Upper lobe of right lung (tissue), 1 donor: ENCODE measurements at regions not wholly inside any gene's neighbourhood (a gene's known extent, or its start where the extent isn't known, plus 50 kb on each side); places are given as distances from the start of the nearest gene placed in this dataset.

Experiments used
- ATAC-seq: fragments of 200-7000 bp; cut with Tn5 transposase; one replicate; pipeline ENCODE4 v1.9.1; 2020; ENCODE audit warnings: mild to moderate bottlenecking, moderate library complexity
- DNase-seq: peaks from one replicate; pipeline ENCODE4 v3.0.0-alpha.2; 2020
- H3K27ac ChIP-seq: fragments of 200-600 bp; one replicate; pipeline ENCODE4 v1.8.0; 2022
- H3K27me3 ChIP-seq: fragments of 200-600 bp; one replicate; pipeline ENCODE4 v1.8.0; 2022; ENCODE audit warnings: mild to moderate bottlenecking
- H3K36me3 ChIP-seq: fragments of 200-600 bp; one replicate; pipeline ENCODE4 v1.8.0; 2022
- H3K4me1 ChIP-seq: fragments of 200-600 bp; one replicate; pipeline ENCODE4 v1.8.0; 2022
- H3K4me3 ChIP-seq: fragments of 200-600 bp; one replicate; pipeline ENCODE4 v1.8.0; 2022; ENCODE audit warnings: mild to moderate bottlenecking
- H3K9me3 ChIP-seq: fragments of 200-600 bp; one replicate; pipeline ENCODE4 v1.8.0; 2022
- intact Hi-C: fragments of 100-400 bp; cut with DNase I; formaldehyde crosslinking; loops from one replicate; pipeline ENCODE4 v1.11.0; 2022
- TF ChIP-seq, protein P1 (sequence below): fragments of 200-600 bp; IDR thresholded peaks from one replicate; pipeline ENCODE4 v1.8.0; 2022; ENCODE audit warnings: antibody characterized with exemption
- donor health status: DM: no; HTN: yes; CAD: no; lungs with severe emphysema.

DNA sequence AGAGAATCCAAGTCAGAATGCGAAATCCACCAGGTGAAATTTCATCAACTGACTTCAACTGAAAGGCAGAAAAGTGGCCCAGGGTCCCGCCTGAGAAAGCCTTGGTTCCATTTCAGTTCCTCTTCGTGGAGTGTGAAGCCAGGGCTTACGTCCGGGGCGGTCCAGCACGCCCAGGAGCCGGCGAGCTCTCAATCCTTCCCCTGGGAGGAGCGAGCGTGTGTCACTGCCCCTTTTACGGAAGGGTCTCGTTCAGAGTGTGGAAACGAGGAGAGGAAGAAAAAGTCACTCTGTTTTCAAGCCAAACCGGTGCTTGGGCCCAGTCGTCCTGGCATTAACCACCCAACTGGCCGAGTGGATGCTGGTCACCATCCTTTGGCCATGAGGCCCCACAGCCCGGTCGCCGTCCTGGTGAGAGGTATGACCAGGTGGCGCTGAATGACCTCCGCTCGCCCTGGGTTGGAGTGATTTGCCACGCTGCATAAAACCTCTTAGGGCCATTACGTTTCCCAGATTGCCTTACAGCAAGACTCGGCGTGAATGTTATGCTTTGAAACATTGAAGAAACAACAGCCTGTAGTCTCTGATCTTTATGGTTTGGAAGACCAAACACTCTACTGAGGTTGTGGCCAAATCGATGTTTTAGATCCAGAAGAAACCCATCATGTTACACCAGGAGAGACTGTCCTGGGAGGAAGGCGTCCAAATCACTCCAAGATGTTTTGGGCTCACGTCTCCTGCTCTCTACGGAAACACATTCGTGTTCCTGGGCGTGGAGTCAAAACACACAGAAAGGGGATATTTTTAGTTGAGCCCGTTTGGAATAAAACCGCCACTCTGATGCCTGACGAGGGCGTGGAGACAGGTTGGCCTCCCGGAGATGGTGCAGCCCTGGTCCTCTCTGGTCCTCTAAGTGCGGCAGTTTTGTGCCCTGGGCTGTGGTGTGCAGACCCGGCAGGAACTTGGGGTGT, 93.6 kb upstream of the ACTRT2 start:
- Histone ChIP-seq H3K27me3 (peaks cover 29% of the 10 kb centered on the region), H3K4me3 (no peak overlapping the region), H3K9me3 (no peaks in the 10 kb centered on the region), H3K4me1 (no peaks in the 10 kb centered on the region), H3K36me3 (no peaks in the 10 kb centered on the region), H3K27ac (no peak overlapping the region)
- DNase-seq (no peak), ATAC-seq (no peak)
- intact Hi-C loops, result no loop called here
- TF ChIP-seq, protein P1, sequence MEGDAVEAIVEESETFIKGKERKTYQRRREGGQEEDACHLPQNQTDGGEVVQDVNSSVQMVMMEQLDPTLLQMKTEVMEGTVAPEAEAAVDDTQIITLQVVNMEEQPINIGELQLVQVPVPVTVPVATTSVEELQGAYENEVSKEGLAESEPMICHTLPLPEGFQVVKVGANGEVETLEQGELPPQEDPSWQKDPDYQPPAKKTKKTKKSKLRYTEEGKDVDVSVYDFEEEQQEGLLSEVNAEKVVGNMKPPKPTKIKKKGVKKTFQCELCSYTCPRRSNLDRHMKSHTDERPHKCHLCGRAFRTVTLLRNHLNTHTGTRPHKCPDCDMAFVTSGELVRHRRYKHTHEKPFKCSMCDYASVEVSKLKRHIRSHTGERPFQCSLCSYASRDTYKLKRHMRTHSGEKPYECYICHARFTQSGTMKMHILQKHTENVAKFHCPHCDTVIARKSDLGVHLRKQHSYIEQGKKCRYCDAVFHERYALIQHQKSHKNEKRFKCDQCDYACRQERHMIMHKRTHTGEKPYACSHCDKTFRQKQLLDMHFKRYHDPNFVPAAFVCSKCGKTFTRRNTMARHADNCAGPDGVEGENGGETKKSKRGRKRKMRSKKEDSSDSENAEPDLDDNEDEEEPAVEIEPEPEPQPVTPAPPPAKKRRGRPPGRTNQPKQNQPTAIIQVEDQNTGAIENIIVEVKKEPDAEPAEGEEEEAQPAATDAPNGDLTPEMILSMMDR, result no peak

DNA sequence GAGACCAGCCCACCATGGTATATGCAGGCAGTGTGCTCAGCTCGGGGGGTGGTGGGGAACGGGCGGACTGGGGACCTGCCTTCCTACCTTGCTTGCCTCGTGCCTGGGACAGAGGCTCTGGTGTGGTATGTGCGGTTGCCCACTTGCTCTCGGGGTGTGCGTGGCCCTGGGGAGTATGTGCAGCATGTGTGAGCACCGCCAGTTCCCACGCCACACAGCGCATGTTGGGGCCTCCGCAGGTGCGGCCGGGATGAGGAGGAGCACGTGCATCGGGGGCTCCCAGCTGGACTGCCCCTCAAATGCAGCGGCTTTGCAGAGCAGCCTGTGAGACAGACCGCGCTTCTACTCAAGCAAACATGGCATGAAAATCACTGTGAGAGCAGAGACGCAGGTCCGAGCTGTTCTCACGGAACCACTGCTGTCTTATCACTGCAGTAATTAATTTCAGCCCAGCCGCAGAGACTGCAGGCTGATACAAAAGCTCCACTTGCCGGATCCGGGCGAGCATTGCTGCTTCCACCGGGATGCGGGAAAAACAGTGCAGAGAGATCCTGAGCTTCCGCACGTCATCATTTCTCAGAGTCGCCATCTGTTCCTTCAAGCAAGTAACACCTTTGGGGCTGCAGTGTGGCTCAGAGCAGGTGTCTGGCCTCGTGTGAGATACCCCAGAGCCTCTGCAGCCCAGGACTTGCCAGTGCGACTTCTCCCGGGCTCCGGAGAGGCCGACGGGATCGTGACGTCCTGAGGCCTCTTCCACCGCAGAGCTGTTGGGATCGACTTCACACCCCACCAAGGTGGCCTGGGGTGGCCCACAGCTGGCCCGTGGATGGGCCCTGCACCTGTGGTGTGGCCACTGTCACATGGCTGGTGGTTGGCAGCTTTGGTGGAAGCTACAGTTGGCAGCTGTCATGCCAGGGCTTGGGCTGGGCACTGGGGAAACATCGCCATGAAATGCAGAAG, 92.6 kb upstream of the ACTRT2 start:
- no peaks in the 10 kb centered on the region for H3K9me3 ChIP-seq
- no peak overlapping the region for H3K27ac ChIP-seq
- TF ChIP-seq, protein P1, result no peak
- no peaks in the 10 kb centered on the region for H3K4me1 ChIP-seq
- H3K27me3 ChIP-seq, result peaks cover 27% of the 10 kb centered on the region
- ATAC-seq (no peak), DNase-seq (no peak)
- intact Hi-C loops, result no loop called here
- no peak overlapping the region for H3K4me3 ChIP-seq
- H3K36me3 ChIP-seq, result no peaks in the 10 kb centered on the region

DNA sequence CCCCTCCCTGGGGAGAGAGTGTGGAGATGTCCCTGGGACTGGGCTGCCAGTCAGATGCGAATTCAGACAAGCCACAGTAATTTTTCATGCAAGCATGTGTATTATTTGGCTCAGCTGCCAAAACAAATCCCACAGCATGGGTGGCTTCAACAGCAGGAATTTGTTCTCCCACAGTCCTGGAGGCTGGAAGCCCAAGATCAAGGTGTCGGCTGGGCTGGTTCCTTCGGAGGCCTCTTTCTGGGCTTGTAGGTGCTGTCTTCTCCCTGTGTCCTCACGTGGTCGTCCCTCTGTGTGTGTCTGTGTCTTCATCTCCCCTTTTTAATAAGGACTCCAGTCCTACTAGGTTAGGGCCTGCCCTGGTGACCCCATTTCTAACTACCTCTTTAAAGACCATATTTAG, 91.9 kb upstream of the ACTRT2 start:
- TF ChIP-seq, protein P1, result no peak
- Histone ChIP-seq H3K4me1 (no peaks in the 10 kb centered on the region), H3K27ac (no peak overlapping the region), H3K4me3 (no peak overlapping the region), H3K9me3 (no peaks in the 10 kb centered on the region), H3K36me3 (no peaks in the 10 kb centered on the region), H3K27me3 (peaks cover 22% of the 10 kb centered on the region)
- DNase-seq (no peak), ATAC-seq (no peak)
- intact Hi-C loops, result no loop called here

DNA sequence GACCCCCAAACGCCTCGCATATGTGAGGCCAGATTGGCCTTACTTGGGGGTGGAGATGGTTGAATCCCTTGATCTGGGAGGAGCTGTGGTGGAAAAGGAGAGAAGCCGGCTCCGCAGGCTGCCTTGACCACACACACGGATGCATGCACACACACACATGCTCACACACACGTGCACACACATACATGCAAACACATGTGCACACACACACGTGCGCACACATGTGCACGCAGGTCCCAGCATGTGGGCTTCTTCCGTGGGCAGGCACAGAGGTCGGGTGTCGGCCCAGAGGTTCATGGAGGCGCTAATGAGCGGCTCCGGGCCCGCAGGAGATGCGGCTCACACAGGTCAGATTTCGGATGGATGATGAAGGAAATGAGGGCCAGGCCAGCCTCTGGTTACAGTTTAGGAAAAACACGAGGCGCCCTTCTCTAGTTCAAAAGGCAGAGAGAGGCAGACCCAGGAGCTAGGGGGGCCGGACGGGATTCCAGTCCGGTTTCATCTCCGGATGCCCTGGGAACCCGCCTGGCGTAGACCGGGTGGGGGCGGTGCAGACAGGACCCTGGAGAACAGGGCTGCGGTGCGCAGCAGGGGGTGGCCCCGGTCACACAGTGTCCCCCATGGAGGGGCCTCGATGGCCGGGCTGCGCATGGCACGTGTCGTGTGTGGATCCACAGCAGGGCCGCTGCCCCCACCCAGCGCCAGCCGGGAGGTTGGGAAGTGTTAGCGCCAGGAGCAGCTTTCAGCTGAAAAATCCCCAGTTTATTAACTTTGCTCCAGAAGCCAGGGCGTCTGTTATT, 91.1 kb upstream of the ACTRT2 start:
- H3K4me1 ChIP-seq, result no peaks in the 10 kb centered on the region
- ATAC-seq (no peak), DNase-seq (no peak)
- H3K4me3 ChIP-seq, result no peak overlapping the region
- H3K27me3 ChIP-seq, result peaks cover 13% of the 10 kb centered on the region
- H3K36me3 ChIP-seq, result no peaks in the 10 kb centered on the region
- no peaks in the 10 kb centered on the region for H3K9me3 ChIP-seq
- H3K27ac ChIP-seq, result no peak overlapping the region
- intact Hi-C loops, result no loop called here
- TF ChIP-seq, protein P1, result no peak
